Prostate gland (tissue), 2 donors: ENCODE measurements at regions not wholly inside any gene's neighbourhood (a gene's known extent, or its start where the extent isn't known, plus 50 kb on each side); places are given as distances from the start of the nearest gene placed in this dataset.

Experiments used
- POLR2A ChIP-seq: fragments of 450-650 bp; IDR thresholded peaks from one replicate; pipeline ENCODE4 v1.6.1; 2016; ENCODE audit warnings: antibody characterized with exemption, mild to moderate bottlenecking
- POLR2AphosphoS5 ChIP-seq: sonication (generic); formaldehyde crosslinking; IDR thresholded peaks from one replicate; pipeline ENCODE4 v1.6.1; 2017; ENCODE audit warnings: antibody characterized with exemption
- TF ChIP-seq, protein P1 (sequence below), 4 experiments: fragments of 200-600 bp in 2 of 4; fragments of 450-650 bp in 2 of 4; sonication (generic) in 2 of 4; IDR thresholded peaks; 1 replicate in 3 of 4; 2 replicates in 1 of 4; pipeline ENCODE4 v1.5.1; 2016 to 2019; ENCODE audit warnings: antibody characterized with exemption in 4 of 4, mild to moderate bottlenecking in 2 of 4, moderate library complexity in 2 of 4

GRCh38 chr20:40173872-40174271 lies 515.2 kb downstream of the MAFB start:
- TF ChIP-seq POLR2AphosphoS5 (no peak), POLR2A (no peak)
- TF ChIP-seq, protein P1, sequence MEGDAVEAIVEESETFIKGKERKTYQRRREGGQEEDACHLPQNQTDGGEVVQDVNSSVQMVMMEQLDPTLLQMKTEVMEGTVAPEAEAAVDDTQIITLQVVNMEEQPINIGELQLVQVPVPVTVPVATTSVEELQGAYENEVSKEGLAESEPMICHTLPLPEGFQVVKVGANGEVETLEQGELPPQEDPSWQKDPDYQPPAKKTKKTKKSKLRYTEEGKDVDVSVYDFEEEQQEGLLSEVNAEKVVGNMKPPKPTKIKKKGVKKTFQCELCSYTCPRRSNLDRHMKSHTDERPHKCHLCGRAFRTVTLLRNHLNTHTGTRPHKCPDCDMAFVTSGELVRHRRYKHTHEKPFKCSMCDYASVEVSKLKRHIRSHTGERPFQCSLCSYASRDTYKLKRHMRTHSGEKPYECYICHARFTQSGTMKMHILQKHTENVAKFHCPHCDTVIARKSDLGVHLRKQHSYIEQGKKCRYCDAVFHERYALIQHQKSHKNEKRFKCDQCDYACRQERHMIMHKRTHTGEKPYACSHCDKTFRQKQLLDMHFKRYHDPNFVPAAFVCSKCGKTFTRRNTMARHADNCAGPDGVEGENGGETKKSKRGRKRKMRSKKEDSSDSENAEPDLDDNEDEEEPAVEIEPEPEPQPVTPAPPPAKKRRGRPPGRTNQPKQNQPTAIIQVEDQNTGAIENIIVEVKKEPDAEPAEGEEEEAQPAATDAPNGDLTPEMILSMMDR (IDR thresholded peaks at IDR 0.05): no peak
